PC-3 (cell line): ENCODE measurements at regions not wholly inside any gene's neighbourhood (a gene's known extent, or its start where the extent isn't known, plus 50 kb on each side); places are given as distances from the start of the nearest gene placed in this dataset.

Experiments used
- ATAC-seq: fragments of 200-7000 bp; cut with Tn5 transposase; 2 replicates; pipeline ENCODE4 v1.9.1; 2020; ENCODE audit warnings: mild to moderate bottlenecking, moderate library complexity
- BruUV-seq: library from RNA; stranded (reverse); fragments of 400-500 nt; replicated peaks from 2 replicates; lab custom pipeline; 2021; lab: Mats Ljungman, UMichigan
- CTCF ChIA-PET: fragments of 300-600 bp; sonication (Branson Sonifier 250); formaldehyde crosslinking; loops from one replicate; lab custom pipeline; 2022; ENCODE audit warnings: antibody characterized with exemption; lab: Charles Lee
- POLR2A ChIA-PET: fragments of 300-600 bp; sonication (Branson Sonifier 250); formaldehyde crosslinking; loops from one replicate; lab custom pipeline; 2022; ENCODE audit warnings: antibody characterized with exemption; ENCODE audit not compliant: unreplicated experiment; lab: Charles Lee
- DNase-seq: peaks from one replicate; pipeline ENCODE4 v3.0.0-alpha.2; 2015
- H2AFZ ChIP-seq: fragments of 300-600 bp; sonication (generic); 2 replicates; pipeline ENCODE4 v1.6.0; 2016; ENCODE audit warnings: antibody characterized with exemption, low read length
- H3F3A ChIP-seq: fragments of 300-600 bp; sonication (generic); one replicate; pipeline ENCODE4 v1.6.0; 2017; ENCODE audit warnings: antibody characterized with exemption, low read length, control low read depth, mild to moderate bottlenecking; ENCODE audit not compliant: unreplicated experiment
- H3K27ac ChIP-seq: fragments of 300-600 bp; sonication (generic); 2 replicates; pipeline ENCODE4 v1.5.1; 2016; ENCODE audit warnings: mild to moderate bottlenecking, low read length
- H3K27me3 ChIP-seq: fragments of 300-600 bp; sonication (generic); 2 replicates; pipeline ENCODE4 v1.6.1; 2016; ENCODE audit warnings: low read length, mixed read lengths
- H3K36me3 ChIP-seq: fragments of 300-600 bp; sonication (generic); 2 replicates; pipeline ENCODE4 v1.6.1; 2016; ENCODE audit warnings: low read depth, mixed run types, low read length, mixed read lengths
- H3K4me1 ChIP-seq: fragments of 300-600 bp; sonication (generic); 2 replicates; pipeline ENCODE4 v1.5.1; 2016; ENCODE audit warnings: low read length; ENCODE audit not compliant: insufficient read depth
- H3K4me2 ChIP-seq: fragments of 300-600 bp; sonication (generic); 2 replicates; pipeline ENCODE4 v1.6.0; 2016; ENCODE audit warnings: low read length
- H3K4me3 ChIP-seq: fragments of 300-600 bp; sonication (generic); 2 replicates; pipeline ENCODE4 v1.5.1; 2016; ENCODE audit warnings: mild to moderate bottlenecking, low read length, mixed read lengths
- H3K79me2 ChIP-seq: fragments of 300-600 bp; sonication (generic); 2 replicates; pipeline ENCODE4 v1.6.1; 2017; ENCODE audit warnings: low read length, mixed read lengths
- H3K9ac ChIP-seq: fragments of 300-600 bp; sonication (generic); 2 replicates; pipeline ENCODE4 v1.6.0; 2016; ENCODE audit warnings: mild to moderate bottlenecking, low read length
- H3K9me2 ChIP-seq: fragments of 300-600 bp; sonication (generic); replicated peaks from 2 replicates; pipeline ENCODE4 v1.6.1; 2016; ENCODE audit warnings: mixed run types, low read length, mixed read lengths
- H3K9me3 ChIP-seq: fragments of 300-600 bp; sonication (generic); 2 replicates; pipeline ENCODE4 v1.6.1; 2016; ENCODE audit warnings: low read length, mixed read lengths
- H4K20me1 ChIP-seq: fragments of 300-600 bp; sonication (generic); 2 replicates; pipeline ENCODE4 v1.6.1; 2016; ENCODE audit warnings: low read length, mixed read lengths
- CTCF ChIP-seq: fragments of 300-600 bp; sonication (generic); conservative IDR thresholded peaks from 2 replicates; pipeline ENCODE4 v1.5.1; 2017; ENCODE audit warnings: antibody characterized with exemption, low read depth, mild to moderate bottlenecking, low read length
- EZH2 ChIP-seq: fragments of 300-600 bp; sonication (generic); IDR thresholded peaks from one replicate; pipeline ENCODE4 v1.6.1; 2017; ENCODE audit warnings: antibody characterized with exemption, mild to moderate bottlenecking, low read length; ENCODE audit not compliant: unreplicated experiment
- EZH2phosphoT487 ChIP-seq: fragments of 300-600 bp; sonication (generic); IDR thresholded peaks from 2 replicates; pipeline ENCODE4 v1.6.1; 2018; ENCODE audit warnings: mild to moderate bottlenecking, antibody characterized with exemption, low read length, borderline replicate concordance
- intact Hi-C: fragments of 100-400 bp; cut with micrococcal nuclease; formaldehyde crosslinking; loops from 2 replicates; pipeline ENCODE4 v1.9.0; 2023

GRCh38 chr6:54730767-54731630 is 115.6 kb upstream of the FAM83B start:
- H3K9ac ChIP-seq = no peak overlapping the region
- no peak overlapping the region for H3K27ac ChIP-seq
- TF ChIP-seq EZH2 = no peak
- no peak for TF ChIP-seq CTCF
- TF ChIP-seq EZH2phosphoT487 = no peak
- intact Hi-C loops = no loop called here
- ChIA-PET POLR2A (no interaction called here), CTCF (interaction anchor here (0.6 kb wide), 1 partner anchor 214 kb away, joined by 3 read pairs; no protein-coding TSS in a partner anchor)
- 0 out of 2 replicates have a peak, but pooled peaks cover 4% of the 10 kb centered on the region for H3K9me3 ChIP-seq
- H3K4me3 ChIP-seq = no peak overlapping the region
- H3K9me2 ChIP-seq = no peaks in the 10 kb centered on the region
- H3K4me1 ChIP-seq = no peaks in the 10 kb centered on the region
- no peak for ATAC-seq
- no peaks in the 10 kb centered on the region for H3K36me3 ChIP-seq
- H3K79me2 ChIP-seq = no peaks in the 10 kb centered on the region
- no TSS peak for BruUV-seq
- no peaks in the 10 kb centered on the region for H3K27me3 ChIP-seq
- DNase-seq = peak; percentile 53
- no peak overlapping the region for H2AFZ ChIP-seq
- H3F3A ChIP-seq = no peaks in the 10 kb centered on the region
- H4K20me1 ChIP-seq = no peaks in the 10 kb centered on the region
- no peak overlapping the region for H3K4me2 ChIP-seq

GRCh38 chr6:54737247-54737646 is 109.3 kb upstream of the FAM83B start:
- no peak overlapping the region for H3K9ac ChIP-seq
- ATAC-seq (no peak), DNase-seq (no peak)
- no peaks in the 10 kb centered on the region for H3K4me1 ChIP-seq
- no TSS peak for BruUV-seq
- no peaks in the 10 kb centered on the region for H3F3A ChIP-seq
- no peaks in the 10 kb centered on the region for H3K36me3 ChIP-seq
- H3K9me3 ChIP-seq = 0 out of 2 replicates have a peak, but pooled peaks cover 4% of the 10 kb centered on the region
- ChIA-PET CTCF (no interaction called here), POLR2A (no interaction called here)
- H3K4me2 ChIP-seq = no peak overlapping the region
- H2AFZ ChIP-seq = no peak overlapping the region
- H3K27ac ChIP-seq = no peak overlapping the region
- H3K9me2 ChIP-seq = no peaks in the 10 kb centered on the region
- no peaks in the 10 kb centered on the region for H3K27me3 ChIP-seq
- no peak overlapping the region for H3K4me3 ChIP-seq
- peak; percentile 59 for TF ChIP-seq CTCF
- no peak for TF ChIP-seq EZH2
- intact Hi-C loops = no loop called here
- H4K20me1 ChIP-seq = no peaks in the 10 kb centered on the region
- H3K79me2 ChIP-seq = no peaks in the 10 kb centered on the region

- no peak overlapping the region for H2AFZ ChIP-seq
- no TSS peak for BruUV-seq
- CTCF ChIA-PET = no interaction called here
- intact Hi-C loops = no loop called here
- no peaks in the 10 kb centered on the region; the same call in 1 of the 2 replicates for H3K36me3 ChIP-seq
- H3F3A ChIP-seq = no peaks in the 10 kb centered on the region
- peaks cover 5% of the 10 kb centered on the region; the same call in 1 of the 2 replicates for H3K9me3 ChIP-seq
- DNase-seq (peak; percentile 59), ATAC-seq (peak; percentile 79)
- peaks cover 11% of the 10 kb centered on the region for H3K4me1 ChIP-seq
- no peaks in the 10 kb centered on the region for H3K9me2 ChIP-seq
- POLR2A ChIA-PET = no interaction called here
- no peak overlapping the region for H3K27ac ChIP-seq
- H3K9ac ChIP-seq = no peak overlapping the region
- no peaks in the 10 kb centered on the region for H4K20me1 ChIP-seq
- H3K4me3 ChIP-seq = no peak overlapping the region
- TF ChIP-seq EZH2phosphoT487 (no peak), EZH2 (no peak), CTCF (no peak)
- H3K27me3 ChIP-seq = no peaks in the 10 kb centered on the region
- H3K79me2 ChIP-seq = no peaks in the 10 kb centered on the region
- H3K4me2 ChIP-seq = peak overlapping the region; percentile 38; the same call in 1 of the 2 replicates
These were observed 98.6 kb upstream of the FAM83B start for GRCh38 chr6:54747955-54748354.
